ENCODE measurements at regions not wholly inside any gene's neighbourhood (a gene's known extent, or its start where the extent isn't known, plus 50 kb on each side); places are given as distances from the start of the nearest gene placed in this dataset.

DNA sequence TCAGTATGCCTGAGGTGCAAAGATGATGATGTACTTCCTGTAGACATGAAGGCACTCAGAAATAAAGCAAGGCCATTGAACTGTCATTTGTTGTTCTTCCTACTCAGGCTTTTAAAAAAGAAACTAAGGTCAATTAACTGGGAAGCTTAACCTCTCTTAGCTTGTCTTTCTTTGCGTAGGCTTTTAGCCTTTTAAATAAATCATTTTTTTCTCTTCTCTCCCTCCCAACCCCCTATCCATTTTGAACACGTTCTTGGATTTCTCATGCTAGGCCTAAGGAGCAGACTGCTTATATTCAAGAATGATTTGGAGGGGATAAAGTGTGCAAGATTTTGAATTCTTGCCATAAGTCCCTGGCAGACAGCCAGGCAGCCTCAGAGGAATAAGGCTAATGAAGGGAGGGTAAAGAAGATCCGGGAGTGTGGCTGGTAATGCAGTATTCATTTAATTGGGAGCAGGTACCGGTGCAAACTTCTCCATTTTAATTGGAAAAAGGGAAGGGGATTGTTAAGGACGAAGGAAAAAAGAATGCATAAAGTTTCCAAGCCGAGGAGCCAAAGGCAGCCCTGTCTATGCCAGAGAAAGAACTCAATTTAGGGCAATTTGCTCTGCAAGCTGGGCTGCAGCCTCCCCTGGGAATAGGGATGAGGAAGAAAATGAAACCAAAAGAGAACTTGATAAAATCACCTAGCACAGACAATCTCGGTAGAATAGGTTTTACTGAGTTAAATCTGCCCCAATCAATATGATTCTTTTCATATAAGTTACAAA lies 343.8 kb upstream of the MMS22L start:
- no peak for TF ChIP-seq POLR2A (IDR thresholded peaks at IDR 0.05)
- TF ChIP-seq, protein P1, sequence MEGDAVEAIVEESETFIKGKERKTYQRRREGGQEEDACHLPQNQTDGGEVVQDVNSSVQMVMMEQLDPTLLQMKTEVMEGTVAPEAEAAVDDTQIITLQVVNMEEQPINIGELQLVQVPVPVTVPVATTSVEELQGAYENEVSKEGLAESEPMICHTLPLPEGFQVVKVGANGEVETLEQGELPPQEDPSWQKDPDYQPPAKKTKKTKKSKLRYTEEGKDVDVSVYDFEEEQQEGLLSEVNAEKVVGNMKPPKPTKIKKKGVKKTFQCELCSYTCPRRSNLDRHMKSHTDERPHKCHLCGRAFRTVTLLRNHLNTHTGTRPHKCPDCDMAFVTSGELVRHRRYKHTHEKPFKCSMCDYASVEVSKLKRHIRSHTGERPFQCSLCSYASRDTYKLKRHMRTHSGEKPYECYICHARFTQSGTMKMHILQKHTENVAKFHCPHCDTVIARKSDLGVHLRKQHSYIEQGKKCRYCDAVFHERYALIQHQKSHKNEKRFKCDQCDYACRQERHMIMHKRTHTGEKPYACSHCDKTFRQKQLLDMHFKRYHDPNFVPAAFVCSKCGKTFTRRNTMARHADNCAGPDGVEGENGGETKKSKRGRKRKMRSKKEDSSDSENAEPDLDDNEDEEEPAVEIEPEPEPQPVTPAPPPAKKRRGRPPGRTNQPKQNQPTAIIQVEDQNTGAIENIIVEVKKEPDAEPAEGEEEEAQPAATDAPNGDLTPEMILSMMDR (IDR thresholded peaks at IDR 0.05) = no peak

All from gastroesophageal sphincter (tissue), 3 donors.